MM.1S (cell line): ENCODE measurements at regions not wholly inside any gene's neighbourhood (a gene's known extent, or its start where the extent isn't known, plus 50 kb on each side); places are given as distances from the start of the nearest gene placed in this dataset.

Experiments used
- EZH2 ChIP-seq: fragments of 300-600 bp; sonication (generic); optimal IDR thresholded peaks from 2 replicates; pipeline ENCODE3; 2017; ENCODE audit warnings: low read depth, mild to moderate bottlenecking, antibody characterized with exemption, low read length, mixed read lengths
- EZH2phosphoT487 ChIP-seq: fragments of 300-600 bp; sonication (generic); IDR thresholded peaks from 2 replicates; pipeline ENCODE4 v1.6.1; 2018; ENCODE audit warnings: antibody characterized with exemption, low read length
- TF ChIP-seq, protein P1 (sequence below): fragments of 300-600 bp; sonication (generic); IDR thresholded peaks from 2 replicates; pipeline ENCODE4 v1.5.1; 2016; ENCODE audit warnings: antibody characterized with exemption, low read length, mixed read lengths

DNA sequence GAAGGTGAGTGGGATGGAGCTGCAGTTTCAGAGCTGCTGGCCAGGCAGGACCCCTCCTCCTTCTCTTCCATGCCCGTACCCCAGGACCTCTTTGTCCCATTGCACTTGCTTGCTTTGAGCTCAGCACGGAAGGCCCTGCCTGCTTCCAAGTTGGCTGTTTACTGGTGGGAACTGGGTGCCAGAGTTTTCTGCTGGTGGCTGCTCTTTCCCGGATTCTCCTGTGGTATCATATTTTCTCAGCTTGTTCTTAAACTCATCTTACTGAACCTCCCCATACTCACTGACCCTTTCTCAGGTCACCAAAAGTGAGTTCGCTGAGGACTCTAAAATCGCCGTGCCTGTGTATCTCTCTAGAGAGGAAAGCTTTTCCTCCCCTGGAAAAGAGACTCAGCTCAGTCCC lies 297.7 kb upstream of the TNP1 start:
- TF ChIP-seq, protein P1, sequence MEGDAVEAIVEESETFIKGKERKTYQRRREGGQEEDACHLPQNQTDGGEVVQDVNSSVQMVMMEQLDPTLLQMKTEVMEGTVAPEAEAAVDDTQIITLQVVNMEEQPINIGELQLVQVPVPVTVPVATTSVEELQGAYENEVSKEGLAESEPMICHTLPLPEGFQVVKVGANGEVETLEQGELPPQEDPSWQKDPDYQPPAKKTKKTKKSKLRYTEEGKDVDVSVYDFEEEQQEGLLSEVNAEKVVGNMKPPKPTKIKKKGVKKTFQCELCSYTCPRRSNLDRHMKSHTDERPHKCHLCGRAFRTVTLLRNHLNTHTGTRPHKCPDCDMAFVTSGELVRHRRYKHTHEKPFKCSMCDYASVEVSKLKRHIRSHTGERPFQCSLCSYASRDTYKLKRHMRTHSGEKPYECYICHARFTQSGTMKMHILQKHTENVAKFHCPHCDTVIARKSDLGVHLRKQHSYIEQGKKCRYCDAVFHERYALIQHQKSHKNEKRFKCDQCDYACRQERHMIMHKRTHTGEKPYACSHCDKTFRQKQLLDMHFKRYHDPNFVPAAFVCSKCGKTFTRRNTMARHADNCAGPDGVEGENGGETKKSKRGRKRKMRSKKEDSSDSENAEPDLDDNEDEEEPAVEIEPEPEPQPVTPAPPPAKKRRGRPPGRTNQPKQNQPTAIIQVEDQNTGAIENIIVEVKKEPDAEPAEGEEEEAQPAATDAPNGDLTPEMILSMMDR = no peak
- TF ChIP-seq EZH2 = no peak
- no peak for TF ChIP-seq EZH2phosphoT487
